ENCODE measurements at regions not wholly inside any gene's neighbourhood (a gene's known extent, or its start where the extent isn't known, plus 50 kb on each side); places are given as distances from the start of the nearest gene placed in this dataset.
"Not testable (repeated sequence)": the region's sequence is repeated elsewhere in the genome, so short reads cannot be mapped to it uniquely, and the experiment has no call there.

GRCh38 chr5:154702477-154702876, 52.7 kb upstream of the LARP1 start:
- DNase-seq (ENCODE audit: low read depth in 4 of 4, low spot score in 2 of 4) = no peak

DNA sequence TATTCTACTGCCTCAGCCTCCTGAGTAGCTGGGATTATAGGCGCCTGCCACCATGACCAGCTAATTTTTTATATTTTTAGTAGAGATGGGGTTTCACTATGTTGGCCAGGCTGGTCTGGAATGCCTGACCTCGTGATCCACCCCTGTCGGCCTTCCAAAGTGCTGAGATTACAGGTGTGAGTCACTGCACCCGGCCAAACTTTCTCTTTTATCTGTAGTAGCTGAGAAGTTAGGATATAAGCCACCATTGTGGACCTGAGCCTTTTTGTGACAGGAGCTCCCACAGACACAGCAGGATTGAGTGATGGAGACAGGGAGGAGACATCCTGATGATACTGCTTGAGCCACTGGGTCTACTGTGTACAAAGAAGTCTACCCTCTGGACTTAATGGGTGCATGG, 53.5 kb upstream of the LARP1 start:
- not testable (repeated sequence) for DNase-seq (ENCODE audit: low read depth in 4 of 4, low spot score in 2 of 4)

- peak in 2 of 4 donors; percentile 32 to 38 for DNase-seq (ENCODE audit: low read depth in 4 of 4, low spot score in 2 of 4)
These were observed 54.0 kb upstream of the LARP1 start for GRCh38 chr5:154701181-154701580.

DNA sequence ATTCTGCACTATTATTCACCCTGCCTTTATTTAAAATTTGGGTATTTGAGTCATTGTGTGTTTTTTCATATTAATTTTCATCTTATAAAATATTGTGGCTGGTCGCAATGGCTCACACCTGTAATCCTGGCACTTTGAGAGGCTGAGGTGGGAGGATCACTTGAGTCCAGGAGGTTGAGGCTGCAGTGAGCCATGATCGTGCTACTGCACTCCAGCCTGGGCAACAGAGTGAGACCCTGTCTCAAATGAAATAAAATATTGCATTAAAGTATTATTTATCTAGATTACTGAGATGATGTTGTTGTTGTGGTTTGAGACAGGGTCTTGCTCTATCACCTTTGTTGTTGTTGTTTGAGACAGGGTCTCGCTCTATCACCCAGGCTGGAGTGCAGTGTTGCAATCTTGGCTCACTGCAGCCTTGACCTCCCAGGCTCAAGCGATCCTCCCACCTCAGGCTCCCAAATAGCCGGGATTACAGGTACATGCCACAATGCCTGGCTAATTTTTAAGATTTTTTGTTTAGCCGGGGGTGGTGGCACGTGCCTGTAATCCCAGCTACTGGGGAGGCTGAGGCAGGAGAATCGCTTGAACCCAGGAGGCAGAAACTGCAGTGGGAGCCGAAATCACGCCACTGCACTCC, 54.8 kb upstream of the LARP1 start:
- DNase-seq (ENCODE audit: low read depth in 4 of 4, low spot score in 2 of 4) = not testable (repeated sequence)

DNA sequence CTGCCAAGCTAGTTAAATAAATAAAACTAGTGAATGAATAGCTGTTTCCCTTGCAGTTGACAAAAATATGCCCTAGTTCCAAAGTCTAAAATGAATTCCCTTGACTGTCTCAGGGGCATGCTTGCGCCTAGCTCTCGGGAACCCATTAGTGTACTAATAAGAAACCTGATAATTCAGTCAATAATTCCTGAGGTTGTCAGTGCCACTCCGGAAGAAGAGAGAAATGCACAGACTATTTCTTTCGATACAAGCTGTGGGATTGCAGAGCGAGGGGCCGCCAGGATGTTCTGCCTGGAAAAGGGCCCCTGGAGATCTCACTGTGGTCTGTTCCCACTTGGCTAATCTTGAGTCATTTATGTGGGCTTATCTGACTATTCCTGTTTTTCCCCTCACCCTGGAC, 56.4 kb upstream of the LARP1 start:
- DNase-seq (ENCODE audit: low read depth in 4 of 4, low spot score in 2 of 4) = no peak

DNA sequence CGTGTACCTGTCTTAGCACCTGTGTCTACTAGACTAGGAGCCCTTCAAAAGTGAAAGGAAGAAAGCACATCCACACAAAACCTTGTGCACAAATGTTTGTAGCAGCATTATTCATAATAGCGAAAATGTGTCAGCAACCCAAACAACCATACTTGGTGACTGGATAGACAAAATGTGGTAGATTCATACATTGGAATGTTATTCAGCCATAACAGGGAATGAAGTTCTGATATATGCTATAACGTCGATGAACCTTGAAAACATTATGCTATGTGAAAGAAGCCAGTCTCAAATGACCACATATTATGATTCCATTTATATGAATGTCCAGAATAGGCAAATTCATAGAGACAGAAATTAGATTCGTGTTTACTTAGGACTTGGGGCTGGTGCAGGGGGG, 57.8 kb upstream of the LARP1 start:
- no peak for DNase-seq (ENCODE audit: low read depth in 4 of 4, low spot score in 2 of 4)

DNA sequence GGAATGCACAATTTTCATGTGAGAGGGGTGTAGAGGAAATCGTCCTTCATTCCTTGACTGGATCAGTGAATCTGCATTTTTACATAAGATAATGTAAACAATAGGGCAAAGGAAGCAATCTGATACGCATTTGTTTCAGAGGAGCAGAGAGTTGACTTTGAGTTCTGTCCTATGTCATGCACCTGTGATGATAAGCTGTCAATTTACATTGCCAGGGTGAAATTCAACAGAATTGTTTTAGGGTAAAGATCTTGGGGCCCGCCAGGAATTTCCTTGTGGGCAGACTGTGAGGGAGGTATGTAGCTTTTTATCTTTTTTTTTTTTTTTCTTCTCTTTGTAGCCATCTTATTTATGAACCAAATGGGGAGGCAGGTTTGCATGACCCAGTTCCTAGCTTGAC, 58.3 kb upstream of the LARP1 start:
- no peak for DNase-seq (ENCODE audit: low read depth in 4 of 4, low spot score in 2 of 4)

GRCh38 chr5:154694159-154694558, 61.0 kb upstream of the LARP1 start:
- DNase-seq (ENCODE audit: low read depth in 4 of 4, low spot score in 2 of 4) = no peak

DNA sequence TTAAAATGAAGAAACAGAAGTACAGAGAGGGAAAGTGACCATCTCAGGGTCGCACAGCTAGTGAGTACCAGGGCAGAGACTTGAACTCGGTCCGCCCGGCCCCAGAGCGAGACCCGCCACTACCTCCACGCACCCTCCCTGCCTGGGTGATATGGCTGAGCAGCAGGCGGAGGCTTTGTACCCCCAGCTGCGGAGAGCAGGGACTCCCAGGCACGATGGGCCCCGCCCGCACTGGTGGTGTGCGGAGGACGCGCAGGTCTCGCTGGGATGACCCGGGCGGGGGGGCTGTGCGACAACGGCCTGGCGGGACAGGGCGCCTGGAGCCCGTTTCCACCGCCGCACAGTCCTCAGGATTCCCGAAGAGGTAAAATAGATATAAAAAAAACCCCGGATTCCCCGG, 64.7 kb upstream of the LARP1 start:
- no peak for DNase-seq (ENCODE audit: low read depth in 4 of 4, low spot score in 2 of 4)

DNA sequence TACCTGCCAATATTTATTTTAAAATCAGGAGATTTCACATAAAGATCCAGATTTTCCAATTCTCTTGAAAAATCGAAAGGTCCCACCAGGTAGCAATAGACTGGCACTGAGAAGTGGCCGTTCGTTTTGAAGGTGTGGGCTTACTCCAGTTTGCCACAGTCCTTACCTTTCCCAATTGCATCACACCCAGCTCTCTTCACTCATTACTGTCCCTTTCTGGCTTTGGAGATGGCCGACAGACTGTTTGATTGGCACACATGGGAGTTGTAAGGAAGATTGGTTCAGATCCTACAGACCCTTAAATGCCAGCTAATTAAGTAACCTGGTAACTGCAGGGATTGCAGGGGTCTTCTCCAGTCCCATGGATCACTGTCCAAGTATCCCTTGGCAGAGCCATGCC, 68.7 kb upstream of the LARP1 start:
- DNase-seq (ENCODE audit: low read depth in 4 of 4, low spot score in 2 of 4) = no peak

DNA sequence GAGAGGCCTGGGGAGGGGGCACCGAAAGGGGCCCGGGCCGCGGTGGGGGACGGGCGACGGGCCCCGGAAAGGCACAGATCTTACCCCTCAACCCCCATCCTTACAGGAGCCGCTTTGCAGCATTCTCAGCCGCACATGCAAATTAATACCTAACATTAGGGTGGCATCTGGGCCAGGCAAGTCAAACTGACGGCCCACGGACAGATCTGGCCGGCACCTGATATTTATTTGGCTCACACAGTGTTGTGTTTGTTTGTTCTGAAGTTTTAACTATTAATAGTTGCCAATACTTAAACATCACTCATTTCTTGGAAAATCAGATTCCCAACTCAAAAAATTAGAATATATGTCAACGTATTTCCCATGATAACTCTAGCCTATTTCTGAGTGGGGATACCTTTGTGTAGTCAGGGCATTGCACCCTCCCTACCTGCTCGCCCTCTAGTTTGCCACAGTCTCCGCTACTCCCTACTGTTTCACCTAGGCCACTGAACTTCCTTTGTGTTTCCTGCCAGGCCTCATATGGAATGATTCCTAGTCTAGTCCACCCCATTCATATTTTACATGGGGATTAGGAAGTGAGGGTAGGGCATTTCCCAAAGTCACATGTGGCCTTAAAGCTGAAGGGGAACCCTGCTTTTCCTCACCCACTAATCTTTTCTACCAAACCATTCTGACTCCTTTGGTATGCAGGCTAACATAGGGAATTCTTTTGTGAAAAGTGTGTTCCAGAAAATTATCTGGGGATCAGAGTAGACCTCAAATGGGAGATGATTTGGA, 71.9 kb upstream of the LARP1 start:
- no peak for DNase-seq (ENCODE audit: low read depth in 4 of 4, low spot score in 2 of 4)

DNA sequence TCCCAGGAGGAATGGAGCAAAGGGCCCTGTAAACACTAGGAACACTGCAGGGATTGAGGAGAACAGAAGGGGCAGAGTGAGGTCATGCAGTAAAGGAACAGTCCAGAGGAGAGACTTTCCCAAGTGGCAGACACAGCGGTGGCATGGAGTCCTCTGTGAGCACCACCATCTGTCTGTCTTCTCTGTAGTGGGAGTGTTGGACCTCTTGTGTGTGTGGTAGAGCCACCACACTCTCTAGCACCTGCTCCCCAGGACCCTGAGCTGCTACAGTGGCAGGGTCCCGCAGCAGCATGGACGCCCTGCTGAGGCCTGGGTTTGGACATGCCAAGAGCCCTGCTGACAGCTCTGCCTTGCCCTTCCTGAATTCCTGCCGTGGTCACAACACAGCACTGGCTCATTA, 75.7 kb upstream of the LARP1 start:
- no peak for DNase-seq (ENCODE audit: low read depth in 4 of 4, low spot score in 2 of 4)

DNA sequence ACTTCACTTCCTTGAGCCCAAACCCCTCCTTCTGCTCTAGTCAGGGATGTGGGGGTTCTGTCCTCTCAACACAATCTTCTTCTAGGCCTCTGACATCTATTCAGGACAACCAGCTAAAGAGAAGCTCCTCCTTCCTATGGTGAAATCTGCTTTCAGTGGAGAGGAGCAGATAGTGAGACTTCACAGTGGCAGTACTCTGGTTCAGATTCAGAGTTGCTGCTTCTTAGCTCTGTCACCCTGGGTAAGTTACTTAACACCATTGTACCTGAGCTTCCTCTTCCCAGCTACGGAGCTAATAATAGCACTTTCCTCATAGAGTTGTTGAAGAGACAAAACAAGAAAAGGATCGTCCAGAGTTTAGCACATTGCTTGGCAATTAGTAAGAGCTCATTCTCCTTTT, 77.3 kb upstream of the LARP1 start:
- no peak for DNase-seq (ENCODE audit: low read depth in 4 of 4, low spot score in 2 of 4)

DNA sequence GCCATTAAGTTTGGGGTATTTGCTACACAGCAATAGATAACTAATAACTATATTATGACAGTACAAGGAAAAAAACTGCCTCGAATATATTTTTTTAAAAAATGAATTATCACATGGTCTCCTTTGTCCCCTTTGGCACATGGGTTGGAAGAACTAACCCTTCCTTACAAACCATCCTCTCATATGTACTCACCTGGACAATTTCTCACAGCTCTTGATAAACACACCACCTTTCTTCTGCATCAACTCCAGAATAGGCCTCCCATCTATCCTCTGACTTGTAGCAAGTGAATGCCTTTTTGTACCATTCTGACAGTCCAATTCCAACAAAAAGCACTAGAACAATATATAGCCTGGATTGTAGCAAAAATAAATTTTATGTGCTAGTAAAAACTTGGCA, 78.7 kb upstream of the LARP1 start:
- DNase-seq (ENCODE audit: low read depth in 4 of 4, low spot score in 2 of 4) = no peak

DNA sequence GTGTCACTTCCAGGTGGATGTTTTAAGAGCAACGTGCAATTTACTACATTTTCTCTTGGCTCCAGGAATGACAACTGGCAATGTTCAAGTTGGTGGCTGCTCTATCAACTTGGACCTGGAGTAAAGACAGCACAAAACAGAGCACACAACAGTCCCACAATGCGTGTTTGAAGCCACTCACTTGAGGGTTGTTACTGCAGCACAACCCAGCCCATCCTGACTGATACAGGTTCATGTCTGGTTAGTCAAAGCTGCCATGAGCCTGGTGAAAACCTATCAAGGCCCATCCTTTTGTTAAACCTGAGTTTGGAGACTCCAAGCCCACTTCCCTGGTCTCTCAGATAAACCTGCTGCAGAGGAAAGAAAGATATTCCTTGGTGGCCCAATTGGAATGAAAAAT, 81.1 kb upstream of the LARP1 start:
- no peak for DNase-seq (ENCODE audit: low read depth in 4 of 4, low spot score in 2 of 4)

DNA sequence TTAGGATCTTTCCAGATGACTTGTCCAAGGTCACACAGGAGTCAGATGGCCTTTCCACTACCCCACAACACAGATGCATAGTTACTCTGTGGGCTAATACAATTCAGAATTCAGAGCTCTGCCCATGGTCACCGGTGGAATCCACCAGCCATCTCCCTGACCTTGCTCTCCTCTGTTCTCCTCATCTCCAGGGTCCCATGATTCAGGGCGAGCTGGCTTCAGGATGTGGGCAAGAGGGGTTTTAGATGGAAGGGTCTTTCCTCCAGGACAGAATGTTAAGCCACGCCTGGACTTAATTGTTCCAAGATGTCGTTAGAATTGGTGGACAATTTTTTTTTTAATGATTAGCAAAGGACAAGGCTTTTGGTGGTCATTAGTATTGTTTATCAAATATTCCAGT, 81.7 kb upstream of the LARP1 start:
- no peak for DNase-seq (ENCODE audit: low read depth in 4 of 4, low spot score in 2 of 4)

- DNase-seq (ENCODE audit: low read depth in 4 of 4, low spot score in 2 of 4) = not testable (repeated sequence)
These were observed 85.3 kb upstream of the LARP1 start for GRCh38 chr5:154669913-154670312.

DNA sequence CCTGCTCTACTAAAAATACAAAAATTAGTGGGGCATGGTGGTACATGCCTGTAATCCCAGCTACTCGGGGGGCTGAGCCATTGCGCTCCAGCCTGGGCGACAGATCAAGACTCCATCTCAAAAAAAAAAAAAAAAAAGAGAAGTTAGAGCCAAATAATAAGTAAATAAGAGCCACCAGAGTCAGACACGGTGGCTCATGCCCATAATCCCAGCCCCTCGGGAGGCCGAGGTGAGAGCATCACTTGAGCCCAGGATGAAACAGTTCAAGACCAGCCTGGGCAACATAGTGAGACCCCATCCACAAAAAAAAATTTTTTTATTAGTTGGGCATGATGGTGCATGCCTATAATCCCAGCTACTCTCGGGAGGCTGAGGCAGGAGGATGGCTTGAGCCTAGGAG, 85.8 kb upstream of the LARP1 start:
- DNase-seq (ENCODE audit: low read depth in 4 of 4, low spot score in 2 of 4) = no peak

DNA sequence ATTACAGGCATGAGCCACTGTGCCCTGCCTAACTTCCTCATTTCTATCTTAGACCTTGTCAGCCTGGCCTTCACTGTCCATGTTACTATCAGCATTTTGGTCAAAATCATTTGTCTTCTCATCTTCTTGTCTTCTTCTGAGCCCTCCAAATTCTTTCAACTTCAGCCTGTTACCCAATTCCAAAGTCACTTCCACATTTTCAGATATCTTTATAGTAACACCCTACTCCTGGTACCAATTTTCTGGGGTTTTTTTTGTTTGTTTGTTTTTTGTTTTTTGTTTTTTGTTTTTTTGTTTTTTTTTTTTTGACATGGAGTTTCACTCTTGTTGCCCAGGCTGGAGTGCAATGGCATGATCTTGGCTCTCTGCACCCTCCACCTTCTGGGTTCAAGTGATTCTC, 90.3 kb upstream of the LARP1 start:
- DNase-seq (ENCODE audit: low read depth in 4 of 4, low spot score in 2 of 4) = no peak

GRCh38 chr5:154663424-154663823, 91.8 kb upstream of the LARP1 start:
- DNase-seq (ENCODE audit: low read depth in 4 of 4, low spot score in 2 of 4) = no peak

DNA sequence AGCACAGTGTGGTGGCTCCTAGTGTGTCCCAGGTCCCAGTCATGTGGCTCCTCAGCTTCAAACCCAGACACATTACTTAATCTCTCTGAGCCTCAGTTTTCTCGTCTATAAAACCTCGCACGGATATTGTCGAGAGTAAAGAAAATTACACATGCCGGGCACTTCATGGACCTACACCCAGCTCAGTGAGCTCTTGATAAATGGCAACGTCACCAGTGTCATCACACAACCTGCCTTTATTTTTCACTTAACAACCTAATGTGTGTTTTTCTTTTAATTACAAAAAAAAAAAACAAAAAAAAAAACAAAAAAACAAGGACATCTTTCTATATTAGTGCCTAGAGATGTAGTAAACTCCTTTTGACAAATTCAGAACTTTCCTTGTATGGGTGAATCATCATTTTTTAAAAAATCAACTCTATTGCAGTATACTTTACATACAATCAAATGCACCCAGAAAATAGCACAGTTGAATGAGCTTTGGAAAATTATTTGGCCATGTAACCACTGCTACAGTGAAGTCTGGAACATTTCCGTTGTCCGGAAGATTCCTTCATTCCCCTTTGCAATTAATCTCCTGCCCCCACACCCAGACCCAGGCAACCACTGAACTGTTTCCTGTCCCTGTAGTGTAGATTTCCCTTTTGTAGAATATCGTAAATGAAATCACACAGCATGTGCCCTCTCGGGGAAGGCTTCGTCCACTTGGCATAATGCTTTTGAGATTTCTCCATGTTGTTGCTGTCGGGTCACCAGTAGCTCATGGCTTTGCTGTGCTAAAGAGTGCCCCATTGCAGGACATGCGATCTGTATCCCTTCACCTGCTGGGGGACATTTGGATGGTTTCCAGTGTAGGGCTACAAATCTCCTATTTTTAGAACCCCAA, 100.4 kb upstream of the LARP1 start:
- DNase-seq (ENCODE audit: low read depth in 4 of 4, low spot score in 2 of 4) = peak in 1 of 4 donors; percentile 43

Measured in left renal cortex interstitium (tissue), 4 donors.